RWPE2 (cell line): ENCODE measurements at regions not wholly inside any gene's neighbourhood (a gene's known extent, or its start where the extent isn't known, plus 50 kb on each side); places are given as distances from the start of the nearest gene placed in this dataset.

ENCODE experiments used
- ATAC-seq: fragments of 200-7000 bp; cut with Tn5 transposase; 3 replicates; pipeline ENCODE4 v1.9.1; 2021; ENCODE audit warnings: low read depth
- DNase-seq: peaks from one replicate; pipeline ENCODE4 v3.0.0-alpha.2; 2020; ENCODE audit warnings: low spot score
- H3K27ac ChIP-seq: fragments of 450-650 bp; 2 replicates; pipeline ENCODE4 v1.5.1; 2017; ENCODE audit warnings: mild to moderate bottlenecking; ENCODE audit not compliant: poor library complexity, severe bottlenecking
- H3K27me3 ChIP-seq: fragments of 250-450 bp; sonication (Bioruptor Pico); 2 replicates; pipeline ENCODE4 v1.5.1; 2021; ENCODE audit warnings: mild to moderate bottlenecking, moderate library complexity; ENCODE audit not compliant: insufficient read depth, poor library complexity, severe bottlenecking
- H3K36me3 ChIP-seq: fragments of 250-450 bp; sonication (Bioruptor Pico); 2 replicates; pipeline ENCODE4 v1.5.1; 2020; ENCODE audit warnings: low read depth, mild to moderate bottlenecking, moderate library complexity
- H3K4me1 ChIP-seq: fragments of 250-450 bp; sonication (Bioruptor Pico); 2 replicates; pipeline ENCODE4 v1.5.1; 2021; ENCODE audit warnings: mild to moderate bottlenecking, moderate library complexity; ENCODE audit not compliant: insufficient read depth, poor library complexity, severe bottlenecking
- H3K4me3 ChIP-seq: fragments of 250-450 bp; sonication (Bioruptor Pico); 2 replicates; pipeline ENCODE4 v1.5.1; 2021; ENCODE audit warnings: mild to moderate bottlenecking, moderate library complexity; ENCODE audit not compliant: severe bottlenecking
- H3K9me3 ChIP-seq: fragments of 250-450 bp; sonication (Bioruptor Pico); 2 replicates; pipeline ENCODE4 v1.5.1; 2021; ENCODE audit warnings: mild to moderate bottlenecking, moderate library complexity; ENCODE audit not compliant: severe bottlenecking
- TF ChIP-seq, protein P1 (sequence below): fragments of 450-650 bp; IDR thresholded peaks from one replicate; pipeline ENCODE4 v1.5.1; 2017; ENCODE audit warnings: mild to moderate bottlenecking, moderate library complexity; ENCODE audit not compliant: poor library complexity, severe bottlenecking

GRCh38 chr9:77097335-77097734 lies 77.9 kb downstream of the FOXB2 start:
- peaks cover 27% of the 10 kb centered on the region for H3K27me3 ChIP-seq
- DNase-seq: no peak
- no peaks in the 10 kb centered on the region for H3K36me3 ChIP-seq
- TF ChIP-seq, protein P1, sequence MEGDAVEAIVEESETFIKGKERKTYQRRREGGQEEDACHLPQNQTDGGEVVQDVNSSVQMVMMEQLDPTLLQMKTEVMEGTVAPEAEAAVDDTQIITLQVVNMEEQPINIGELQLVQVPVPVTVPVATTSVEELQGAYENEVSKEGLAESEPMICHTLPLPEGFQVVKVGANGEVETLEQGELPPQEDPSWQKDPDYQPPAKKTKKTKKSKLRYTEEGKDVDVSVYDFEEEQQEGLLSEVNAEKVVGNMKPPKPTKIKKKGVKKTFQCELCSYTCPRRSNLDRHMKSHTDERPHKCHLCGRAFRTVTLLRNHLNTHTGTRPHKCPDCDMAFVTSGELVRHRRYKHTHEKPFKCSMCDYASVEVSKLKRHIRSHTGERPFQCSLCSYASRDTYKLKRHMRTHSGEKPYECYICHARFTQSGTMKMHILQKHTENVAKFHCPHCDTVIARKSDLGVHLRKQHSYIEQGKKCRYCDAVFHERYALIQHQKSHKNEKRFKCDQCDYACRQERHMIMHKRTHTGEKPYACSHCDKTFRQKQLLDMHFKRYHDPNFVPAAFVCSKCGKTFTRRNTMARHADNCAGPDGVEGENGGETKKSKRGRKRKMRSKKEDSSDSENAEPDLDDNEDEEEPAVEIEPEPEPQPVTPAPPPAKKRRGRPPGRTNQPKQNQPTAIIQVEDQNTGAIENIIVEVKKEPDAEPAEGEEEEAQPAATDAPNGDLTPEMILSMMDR: no peak
- no peak overlapping the region for H3K27ac ChIP-seq
- ATAC-seq: no peak
- no peak overlapping the region for H3K4me3 ChIP-seq
- H3K4me1 ChIP-seq: no peaks in the 10 kb centered on the region
- no peaks in the 10 kb centered on the region for H3K9me3 ChIP-seq

- Histone ChIP-seq H3K4me3 (no peak overlapping the region), H3K27ac (no peak overlapping the region), H3K9me3 (no peaks in the 10 kb centered on the region), H3K36me3 (no peaks in the 10 kb centered on the region), H3K4me1 (no peaks in the 10 kb centered on the region), H3K27me3 (peaks cover 27% of the 10 kb centered on the region)
- DNase-seq: no peak
- no peak for ATAC-seq
- TF ChIP-seq, protein P1: no peak
Measured at GRCh38 chr9:77099388-77099787, 77.9 kb upstream of the VPS13A start.

DNA sequence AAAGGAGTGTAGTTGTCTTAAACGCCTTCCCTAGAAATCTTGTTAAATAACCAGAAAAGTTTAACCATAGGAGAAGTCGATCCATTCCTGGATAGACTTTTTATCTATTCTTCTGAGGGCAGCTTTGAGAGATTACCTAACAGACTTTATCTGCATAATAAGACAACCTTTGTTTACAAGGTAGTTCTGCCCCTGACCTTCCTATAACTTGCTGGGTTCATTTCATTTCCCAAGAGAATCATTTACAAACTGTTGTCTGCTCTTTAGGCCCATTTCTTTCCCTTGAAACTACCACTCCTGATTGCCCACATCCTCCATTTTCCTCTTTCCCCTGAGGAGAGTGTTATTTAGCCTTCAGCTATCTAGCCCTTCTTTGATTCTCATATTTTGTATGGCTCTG lies 65.9 kb upstream of the VPS13A start:
- DNase-seq (no peak), ATAC-seq (no peak)
- TF ChIP-seq, protein P1: no peak
- Histone ChIP-seq H3K4me3 (no peak overlapping the region), H3K9me3 (no peaks in the 10 kb centered on the region), H3K27ac (no peak overlapping the region), H3K27me3 (peaks cover 6% of the 10 kb centered on the region), H3K36me3 (no peaks in the 10 kb centered on the region), H3K4me1 (no peaks in the 10 kb centered on the region)

GRCh38 chr9:77125665-77126064 lies 51.7 kb upstream of the VPS13A start:
- Histone ChIP-seq H3K4me3 (no peak overlapping the region), H3K27me3 (peaks cover 4% of the 10 kb centered on the region), H3K9me3 (no peaks in the 10 kb centered on the region), H3K4me1 (no peaks in the 10 kb centered on the region), H3K27ac (no peak overlapping the region), H3K36me3 (no peaks in the 10 kb centered on the region)
- TF ChIP-seq, protein P1: no peak
- ATAC-seq (no peak), DNase-seq (no peak)

DNA sequence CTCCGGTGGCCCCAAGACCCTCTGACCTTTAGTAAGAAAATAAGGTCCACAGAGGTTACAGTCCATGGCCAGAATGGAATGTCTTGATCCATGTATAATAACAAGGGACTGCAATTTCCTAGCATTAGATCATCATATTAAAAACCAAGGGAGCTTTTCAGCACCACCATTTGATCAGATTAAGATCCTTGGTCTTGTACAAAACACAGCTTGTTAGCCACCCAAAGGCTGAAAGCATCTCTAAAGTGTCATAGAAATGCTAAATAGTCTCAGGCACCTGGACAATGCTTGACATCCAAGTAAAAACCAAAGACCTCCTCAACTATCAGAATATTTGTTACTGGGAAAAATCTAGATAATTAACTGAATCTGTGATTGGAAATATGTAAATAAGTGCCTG lies 50.3 kb upstream of the VPS13A start:
- Histone ChIP-seq H3K4me1 (no peaks in the 10 kb centered on the region), H3K27me3 (no peaks in the 10 kb centered on the region), H3K36me3 (no peaks in the 10 kb centered on the region), H3K9me3 (no peaks in the 10 kb centered on the region), H3K27ac (no peak overlapping the region), H3K4me3 (no peak overlapping the region)
- DNase-seq: no peak
- TF ChIP-seq, protein P1: no peak
- ATAC-seq: no peak
